GM10248 (cell line): ENCODE measurements at regions not wholly inside any gene's neighbourhood (a gene's known extent, or its start where the extent isn't known, plus 50 kb on each side); places are given as distances from the start of the nearest gene placed in this dataset.
A peak's percentile ranks its signal among the peaks of the same experiment; 100 is the strongest.

Source experiments
- CTCF ChIA-PET: fragments of 300-600 bp; sonication (Branson Sonifier 250); formaldehyde crosslinking; extraction: SDS; loops from one replicate; lab custom pipeline; 2021; ENCODE audit warnings: antibody characterized with exemption; lab: Yijun Ruan, JAX
- POLR2A ChIA-PET: fragments of 350-650 bp; sonication (Branson Sonifier 250); formaldehyde crosslinking; extraction: SDS; loops from one replicate; lab custom pipeline; 2020; ENCODE audit warnings: antibody characterized with exemption; lab: Yijun Ruan, JAX
- DNase-seq: peaks from one replicate; pipeline ENCODE4 v3.0.0; 2012; ENCODE audit errors: extremely low spot score
- TF ChIP-seq, protein P1 (sequence below): IDR thresholded peaks from 2 replicates; pipeline ENCODE4 v1.5.1; 2012; ENCODE audit warnings: mild to moderate bottlenecking, low read depth; ENCODE audit errors: extremely low read depth, missing control alignments, control extremely low read depth

DNA sequence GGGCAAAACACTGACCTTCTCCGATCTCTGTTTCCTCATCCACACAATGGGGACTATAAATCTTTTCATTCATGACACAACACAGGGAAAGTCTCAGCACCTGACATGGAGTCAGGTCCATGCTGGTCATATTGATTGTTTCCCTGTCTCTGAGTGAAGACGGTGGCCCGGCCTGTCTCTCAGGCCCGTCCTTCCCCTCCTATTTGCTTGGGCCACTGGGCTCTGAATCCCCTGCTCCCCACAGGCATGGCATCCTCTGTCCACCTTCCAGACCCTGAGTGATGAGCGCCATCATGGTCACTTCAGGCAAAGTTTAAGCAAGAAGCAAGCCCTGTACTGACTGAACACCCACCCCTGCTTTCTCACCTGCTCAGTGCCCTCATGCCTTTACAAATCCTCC lies 113.3 kb upstream of the ALX4 start:
- CTCF ChIA-PET: no interaction called here
- TF ChIP-seq, protein P1, sequence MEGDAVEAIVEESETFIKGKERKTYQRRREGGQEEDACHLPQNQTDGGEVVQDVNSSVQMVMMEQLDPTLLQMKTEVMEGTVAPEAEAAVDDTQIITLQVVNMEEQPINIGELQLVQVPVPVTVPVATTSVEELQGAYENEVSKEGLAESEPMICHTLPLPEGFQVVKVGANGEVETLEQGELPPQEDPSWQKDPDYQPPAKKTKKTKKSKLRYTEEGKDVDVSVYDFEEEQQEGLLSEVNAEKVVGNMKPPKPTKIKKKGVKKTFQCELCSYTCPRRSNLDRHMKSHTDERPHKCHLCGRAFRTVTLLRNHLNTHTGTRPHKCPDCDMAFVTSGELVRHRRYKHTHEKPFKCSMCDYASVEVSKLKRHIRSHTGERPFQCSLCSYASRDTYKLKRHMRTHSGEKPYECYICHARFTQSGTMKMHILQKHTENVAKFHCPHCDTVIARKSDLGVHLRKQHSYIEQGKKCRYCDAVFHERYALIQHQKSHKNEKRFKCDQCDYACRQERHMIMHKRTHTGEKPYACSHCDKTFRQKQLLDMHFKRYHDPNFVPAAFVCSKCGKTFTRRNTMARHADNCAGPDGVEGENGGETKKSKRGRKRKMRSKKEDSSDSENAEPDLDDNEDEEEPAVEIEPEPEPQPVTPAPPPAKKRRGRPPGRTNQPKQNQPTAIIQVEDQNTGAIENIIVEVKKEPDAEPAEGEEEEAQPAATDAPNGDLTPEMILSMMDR: no peak
- DNase-seq: no peak
- POLR2A ChIA-PET: no interaction called here

DNA sequence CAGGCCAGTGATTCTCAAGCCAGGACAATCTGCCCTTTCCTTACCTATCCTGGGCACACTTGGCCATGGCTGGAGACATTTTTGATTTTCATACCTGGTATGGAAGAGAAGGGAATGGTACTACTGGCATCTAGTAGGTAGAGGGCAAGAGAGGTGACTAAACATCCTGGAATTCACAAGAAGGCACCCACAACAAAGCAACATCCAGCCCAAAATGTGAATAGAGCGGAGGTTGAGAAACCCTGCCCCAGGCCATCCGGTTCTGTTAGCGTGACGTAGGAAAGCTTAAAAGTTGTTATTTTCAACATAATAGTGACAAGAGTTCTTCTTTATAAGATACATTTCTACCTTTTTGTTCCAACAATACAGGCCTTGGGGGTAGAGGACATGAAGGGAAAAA lies 114.9 kb upstream of the ALX4 start:
- CTCF ChIA-PET: no interaction called here
- POLR2A ChIA-PET: no interaction called here
- no peak for DNase-seq
- TF ChIP-seq, protein P1: no peak

DNA sequence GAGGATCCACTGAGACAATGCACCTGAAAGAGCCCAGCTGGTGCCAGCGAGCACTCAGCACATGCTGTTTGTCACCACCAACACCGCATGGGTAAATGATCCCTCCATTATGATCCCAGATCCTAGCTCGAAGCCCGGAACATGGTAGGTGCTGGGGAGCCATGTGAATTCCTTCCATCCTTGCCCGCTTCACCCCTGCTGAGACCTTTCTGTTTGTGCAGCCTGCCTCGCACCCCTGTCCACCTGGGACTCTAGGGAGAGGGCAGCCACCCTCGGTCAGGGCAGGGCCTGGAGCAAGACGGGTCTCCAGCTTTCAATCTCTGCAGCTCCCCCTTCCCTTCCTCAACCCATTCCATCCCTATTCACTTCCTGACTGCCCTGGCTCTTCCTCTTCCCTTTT lies 116.2 kb upstream of the ALX4 start:
- CTCF ChIA-PET: no interaction called here
- TF ChIP-seq, protein P1: no peak
- POLR2A ChIA-PET: no interaction called here
- DNase-seq: no peak

DNA sequence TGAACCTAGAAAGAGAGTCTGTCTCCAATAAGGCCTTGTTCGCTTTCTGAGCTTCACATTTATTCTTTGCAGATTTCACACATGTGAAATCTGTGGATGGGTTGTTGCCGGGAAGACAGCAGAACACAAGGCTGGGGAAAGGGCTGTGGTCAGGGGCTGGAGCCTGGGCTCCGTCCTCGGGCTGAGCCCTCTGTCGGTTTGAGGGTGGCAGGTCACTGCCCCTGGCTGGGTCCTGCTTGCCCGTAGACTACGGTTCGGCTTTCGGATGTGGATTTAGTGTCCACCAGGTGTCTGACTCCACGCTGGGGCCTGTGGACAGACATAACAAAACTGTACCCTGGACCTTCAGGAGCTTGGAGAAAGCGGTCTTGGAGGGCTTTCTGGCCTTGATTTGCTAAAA lies 117.0 kb upstream of the ALX4 start:
- ChIA-PET POLR2A (no interaction called here), CTCF (interaction anchor here (1.3 kb wide), 1 partner anchor 24 kb away, joined by 4 read pairs; no protein-coding TSS in a partner anchor)
- TF ChIP-seq, protein P1: no peak
- DNase-seq: no peak

DNA sequence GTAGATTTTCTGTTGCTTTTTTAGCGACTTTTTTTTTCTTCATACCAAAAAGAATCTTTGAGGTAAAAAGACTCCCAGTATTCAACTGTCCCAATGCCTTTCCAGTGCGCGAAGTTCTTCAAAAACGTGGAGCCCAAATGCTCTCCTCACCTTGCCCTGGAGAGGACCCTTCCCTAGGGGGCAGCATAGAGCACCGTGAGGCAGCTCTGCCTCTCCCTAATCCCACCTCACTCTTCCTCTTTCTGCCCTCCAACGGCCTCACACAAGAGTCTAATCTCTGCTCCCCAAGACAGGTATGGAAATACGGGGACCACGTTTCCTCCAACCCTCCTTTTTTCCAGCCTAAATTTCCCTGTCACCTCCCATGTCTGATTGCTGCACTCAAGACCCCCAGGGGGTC lies 117.5 kb upstream of the ALX4 start:
- POLR2A ChIA-PET: no interaction called here
- DNase-seq: no peak
- TF ChIP-seq, protein P1: peak; percentile 12
- CTCF ChIA-PET: interaction anchor here (1.3 kb wide), 1 partner anchor 24 kb away, joined by 4 read pairs; no protein-coding TSS in a partner anchor

DNA sequence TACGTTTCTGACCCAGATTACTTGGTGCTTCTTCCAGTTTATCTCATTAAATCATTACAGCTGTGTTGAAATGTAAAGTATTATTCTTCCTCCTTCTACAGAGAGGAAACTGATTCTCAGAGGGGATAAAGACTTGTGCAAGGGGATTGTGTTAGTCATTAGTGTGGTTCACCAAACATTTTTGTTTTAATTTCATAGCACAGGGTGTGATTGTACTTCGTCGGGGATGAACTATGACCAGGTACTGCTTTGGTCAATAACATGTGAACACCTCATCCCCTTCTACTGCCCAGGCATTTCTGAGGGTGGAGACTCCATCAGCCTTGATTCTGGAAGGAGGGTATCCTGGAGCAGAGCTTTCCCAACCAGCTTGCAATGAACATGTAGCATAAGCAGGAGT lies 120.2 kb upstream of the ALX4 start:
- no peak for DNase-seq
- TF ChIP-seq, protein P1: no peak
- POLR2A ChIA-PET: no interaction called here
- CTCF ChIA-PET: interaction anchor here (1.7 kb wide), 1 partner anchor 10 kb away, joined by 5 read pairs; no protein-coding TSS in a partner anchor
